NK-92 (cell line): ENCODE measurements at regions not wholly inside any gene's neighbourhood (a gene's known extent, or its start where the extent isn't known, plus 50 kb on each side); places are given as distances from the start of the nearest gene placed in this dataset.

ENCODE experiments used
- DNase-seq: peaks from one replicate; lab custom pipeline; 2025; ENCODE audit not compliant: unreplicated experiment; lab: John Stamatoyannopoulos, UW

GRCh38 chr13:73970421-73971055, 163.7 kb downstream of the KLF12 start:
- DNase-seq = no peak

- DNase-seq = no peak
Observed at GRCh38 chr13:73967397-73968165, 166.6 kb downstream of the KLF12 start.

DNA sequence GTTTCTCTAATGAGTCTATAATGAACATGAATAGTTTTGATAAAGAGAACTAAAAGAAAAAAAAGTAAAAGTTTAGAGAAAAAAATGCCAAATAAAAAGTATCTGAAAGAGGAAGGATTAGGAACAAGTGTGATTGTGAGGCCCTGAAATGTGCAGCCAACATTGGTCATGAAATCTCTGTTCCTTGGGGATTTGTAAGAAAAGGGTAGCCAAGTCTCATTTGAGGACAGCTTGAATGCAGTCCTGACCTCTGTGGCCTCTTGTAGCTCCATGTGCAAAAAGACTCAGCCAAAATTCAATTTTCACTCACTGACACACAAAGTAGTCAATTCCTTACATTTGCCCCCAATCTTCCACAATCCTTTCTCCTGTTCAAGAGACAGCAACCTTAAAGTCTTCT, 167.9 kb downstream of the KLF12 start:
- DNase-seq = no peak

DNA sequence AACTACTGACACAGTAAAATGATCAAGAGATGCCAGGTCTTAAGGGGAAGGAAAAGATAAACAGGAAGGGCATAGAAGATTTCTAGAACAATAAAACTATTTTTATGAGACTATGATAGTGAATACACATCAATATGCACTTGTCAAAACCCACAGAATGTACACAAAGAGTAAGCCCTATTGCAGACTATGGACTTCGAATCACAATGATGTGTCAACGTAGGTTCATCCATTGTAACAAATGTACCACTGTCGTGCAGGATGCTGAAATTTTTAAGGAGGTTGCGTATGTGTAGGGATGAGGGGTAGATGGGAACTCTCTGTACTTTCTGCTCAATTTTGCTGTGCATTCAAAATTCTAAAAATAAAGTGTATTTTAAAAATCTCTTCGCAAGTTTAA, 171.9 kb downstream of the KLF12 start:
- no peak for DNase-seq

DNA sequence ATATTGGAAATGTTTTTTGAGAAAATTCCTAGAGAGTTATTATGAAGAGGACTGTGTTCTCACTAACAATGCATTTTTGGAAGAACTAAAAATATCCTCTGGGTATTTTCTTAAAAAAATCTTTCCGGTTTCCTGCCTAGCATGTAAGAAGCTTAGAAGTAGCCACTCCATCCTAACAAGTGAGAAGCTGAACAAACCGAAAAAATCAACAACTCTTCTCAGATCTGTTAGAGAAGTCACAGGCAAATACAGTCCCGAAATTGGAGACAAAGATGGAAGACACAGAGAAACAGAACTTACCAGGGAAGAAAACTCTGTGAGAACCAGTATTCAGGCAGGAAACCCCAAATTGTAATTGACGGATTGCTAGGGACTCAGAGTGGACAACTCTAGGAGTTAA, 173.0 kb downstream of the KLF12 start:
- DNase-seq = no peak

- no peak for DNase-seq
Observed at GRCh38 chr13:73960474-73960873, 173.7 kb downstream of the KLF12 start.

- DNase-seq = no peak
Observed at GRCh38 chr13:73958657-73959397, 175.4 kb downstream of the KLF12 start.

- no peak for DNase-seq
Observed at GRCh38 chr13:73957889-73958288, 176.3 kb downstream of the KLF12 start.

GRCh38 chr13:73956795-73957408, 177.3 kb downstream of the KLF12 start:
- DNase-seq = no peak

- no peak for DNase-seq
Observed at GRCh38 chr13:73955977-73956500, 178.2 kb downstream of the KLF12 start.

GRCh38 chr13:73954808-73955207, 179.4 kb downstream of the KLF12 start:
- DNase-seq = no peak

GRCh38 chr13:73952648-73953047, 181.6 kb downstream of the KLF12 start:
- no peak for DNase-seq

- no peak for DNase-seq
Observed at GRCh38 chr13:73948848-73949529, 185.2 kb downstream of the KLF12 start.

GRCh38 chr13:73945871-73946270, 188.3 kb downstream of the KLF12 start:
- DNase-seq = no peak

- no peak for DNase-seq
Observed at GRCh38 chr13:73945382-73945781, 188.8 kb downstream of the KLF12 start.

GRCh38 chr13:73943965-73944233, 190.3 kb downstream of the KLF12 start:
- no peak for DNase-seq

DNA sequence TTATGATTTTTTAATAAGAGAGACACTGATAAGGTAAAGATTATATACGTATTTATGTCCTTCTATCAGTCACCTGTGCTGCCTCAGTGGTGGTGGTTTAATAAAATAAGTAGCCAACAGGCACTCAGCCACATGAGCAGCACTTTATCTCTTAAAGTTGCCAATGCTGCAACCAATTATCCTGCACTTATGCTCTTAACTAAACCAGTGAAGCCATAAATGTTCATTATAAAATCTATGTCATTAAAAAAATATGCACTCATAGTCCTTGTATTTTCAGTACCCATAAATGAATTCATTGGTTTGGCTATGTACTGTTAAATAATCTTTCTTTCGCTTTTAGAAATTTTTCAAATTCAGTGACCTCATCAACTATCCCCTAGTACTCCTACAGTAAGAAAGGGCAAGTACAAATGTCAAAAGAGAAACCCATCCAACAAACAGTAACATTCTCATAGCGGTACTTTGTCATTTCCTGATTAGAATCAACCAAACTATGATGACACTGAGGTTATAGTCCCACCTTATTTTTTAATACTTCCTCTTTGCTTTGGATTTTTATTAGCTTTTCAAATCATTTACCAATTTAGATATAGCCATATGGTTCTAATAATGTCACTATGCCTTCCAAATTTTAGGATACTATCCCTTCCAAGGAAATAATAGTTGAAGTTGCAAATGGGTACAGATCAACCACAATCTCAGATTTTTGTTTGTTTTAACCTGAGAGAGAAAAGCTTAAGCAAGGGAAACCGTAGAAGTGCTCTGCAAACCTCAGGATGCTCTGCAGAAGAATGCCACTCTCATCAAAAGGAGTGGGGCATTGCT, 190.9 kb downstream of the KLF12 start:
- DNase-seq = no peak

DNA sequence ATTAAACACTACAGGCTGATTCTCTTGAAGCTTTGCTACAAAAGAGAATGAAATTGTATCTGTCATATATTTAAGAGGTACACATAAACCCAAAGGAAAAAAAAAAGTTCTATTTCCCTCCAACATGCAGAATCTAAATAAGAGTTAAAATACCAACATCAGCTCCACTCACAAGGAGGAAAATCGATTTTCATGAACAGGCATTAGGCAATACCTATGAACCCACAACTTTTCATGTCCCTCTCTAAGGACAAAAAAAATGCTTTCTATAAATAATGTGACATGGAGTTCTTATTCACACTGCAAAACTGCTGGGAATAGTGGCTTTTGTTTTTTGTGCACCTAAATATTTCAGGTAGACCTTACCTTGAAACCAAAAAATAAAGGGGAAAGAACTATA, 192.5 kb downstream of the KLF12 start:
- DNase-seq = no peak

DNA sequence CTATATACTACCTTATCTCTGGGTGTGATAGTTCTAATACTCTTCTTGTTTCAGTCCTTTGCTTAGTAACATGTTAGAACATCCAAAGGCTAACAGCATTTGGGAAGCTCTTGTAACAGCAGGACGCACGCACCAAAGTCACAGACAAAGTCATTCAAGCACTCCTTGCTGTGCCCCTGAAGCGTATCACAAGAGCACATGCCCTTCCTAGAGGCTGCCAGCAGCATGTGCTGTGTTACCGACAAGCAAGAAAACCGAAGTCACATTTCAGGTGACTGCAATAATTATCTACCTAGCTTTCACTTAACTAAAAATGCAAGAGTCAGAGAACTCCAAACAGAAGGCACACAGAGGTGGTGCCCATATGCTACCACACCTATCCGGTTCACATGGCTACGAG, 194.1 kb downstream of the KLF12 start:
- no peak for DNase-seq

DNA sequence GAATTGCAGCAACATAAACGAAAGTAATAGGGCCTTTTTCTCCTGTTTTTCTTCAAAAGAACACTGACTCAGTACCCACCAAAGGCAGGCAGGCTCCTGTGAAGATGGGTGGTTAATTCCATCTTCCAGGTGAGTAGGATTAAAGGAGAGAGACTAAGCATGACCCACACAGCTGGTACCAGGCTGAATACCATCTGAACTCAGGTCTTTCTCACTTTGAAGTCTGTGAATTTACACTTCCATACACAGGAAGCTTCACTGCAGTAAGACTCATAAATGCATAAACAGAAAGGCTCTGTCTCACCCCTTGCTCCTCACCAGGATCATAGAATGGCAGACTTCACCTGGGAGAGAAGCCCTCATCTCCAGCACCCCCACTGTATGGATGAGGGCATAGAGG, 194.6 kb downstream of the KLF12 start:
- DNase-seq = no peak
